Heart left ventricle (tissue), 16 donors: ENCODE measurements at regions not wholly inside any gene's neighbourhood (a gene's known extent, or its start where the extent isn't known, plus 50 kb on each side); places are given as distances from the start of the nearest gene placed in this dataset.

Experiments used
- ATAC-seq, 4 donors: fragments of 200-7000 bp; cut with Tn5 transposase; one replicate each; pipeline ENCODE4 v1.9.1; 2020 to 2022; ENCODE audit warnings: moderate library complexity in 4 of 4, mild to moderate bottlenecking in 3 of 4, moderate number of reproducible peaks in 1 of 4
- DNase-seq, 5 donors: peaks; one replicate each; pipeline ENCODE4 v3.0.0-alpha.2; 2020
- H3K27ac ChIP-seq, 12 donors: fragments of 200-600 bp; sonication (generic) in 4 of 12; one replicate each; pipeline versions ENCODE4 v1.5.0 to v1.8.0; 2016 to 2022; ENCODE audit warnings: mild to moderate bottlenecking in 2 of 12
- H3K27me3 ChIP-seq, 9 donors: fragments of 200-600 bp; sonication (generic) in 2 of 9; one replicate each; pipeline versions ENCODE4 v1.5.1 to v1.8.0; 2016 to 2022; ENCODE audit warnings: mild to moderate bottlenecking in 3 of 9
- H3K36me3 ChIP-seq, 9 donors: fragments of 200-600 bp; sonication (generic) in 2 of 9; one replicate each; pipeline versions ENCODE4 v1.5.0 to v1.8.0; 2018 to 2022; ENCODE audit warnings: mild to moderate bottlenecking in 2 of 9
- H3K4me1 ChIP-seq, 12 donors: fragments of 200-600 bp; sonication (generic) in 4 of 12; one replicate each; pipeline versions ENCODE4 v1.5.0 to v1.8.0; 2016 to 2022; ENCODE audit warnings: mild to moderate bottlenecking in 3 of 12
- H3K4me3 ChIP-seq, 12 donors: fragments of 200-600 bp; sonication (generic) in 4 of 12; one replicate each; pipeline versions ENCODE4 v1.5.0 to v1.8.0; 2017 to 2022; ENCODE audit warnings: mild to moderate bottlenecking in 9 of 12, moderate library complexity in 4 of 12
- H3K9me3 ChIP-seq, 12 donors: fragments of 200-600 bp; sonication (generic) in 4 of 12; one replicate each; pipeline versions ENCODE4 v1.5.0 to v1.8.0; 2016 to 2022; ENCODE audit warnings: mild to moderate bottlenecking in 1 of 12
- POLR2A ChIP-seq, 2 donors: fragments of 450-650 bp; IDR thresholded peaks; one replicate each; pipeline ENCODE4 v1.6.1; 2017; ENCODE audit warnings: antibody characterized with exemption in 2 of 2, mild to moderate bottlenecking in 2 of 2, moderate library complexity in 2 of 2
- WGBS, 4 donors: extraction: QIAGEN DNeasy Blood & Tissue Kit in 2 of 4; methylation state at CpG; one replicate each; pipeline versions ENCODE4 v1.1.5 to v1.1.7; 2013 to 2018; 5-methylcytosine and 5-hydroxymethylcytosine counted together
- intact Hi-C, 10 donors: fragments of 100-400 bp; cut with DNase I; formaldehyde crosslinking; loops; one replicate each; pipeline versions ENCODE4 v1.11.1 to v1.14.2; 2022
- TF ChIP-seq, protein P1 (sequence below), 12 donors: fragments of 200-600 bp; sonication (generic) in 4 of 12; IDR thresholded peaks; one replicate each; pipeline versions ENCODE4 v1.5.0 to v1.8.0; 2018 to 2022; ENCODE audit warnings: antibody characterized with exemption in 12 of 12, mild to moderate bottlenecking in 5 of 12
- donor health status: ischemic (EF 13 %, LVEDD 7.1; RV severe dilation, severe dysfunction).
- donor health status: healthy with polysubstance abuse.
- donor health status: DM: no; HTN: yes; CAD: no.
- donor health status: DM: no; HTN: no; CAD: no.
- donor health status: ischemic (EF 25% LVEDD 6.9; RV normal size, moderate dysfunction).
- donor health status: ischemic (EF 25% LVEDD 5.7; RV mildly dilated, moderate dysfunction).
- donor health status: healthy.
- donor health status: DM: yes; HTN: yes; CAD: no.
- donor health status: ischemic (EF 35%, LVEDD 5.7; RV mildly dilated, moderate dysfunction).
- donor health status: nonischemic (EF 11% LVEDD 7.7; RV severe dilation, severe dysfunction).
- donor health status: DM: yes; HTN: yes; CAD: no.
- donor health status: PGD.
- donor health status: ischemic (EF 29% LVEDD 5.4; RV normal size, mild dysfunction).
- donor health status: nonischemic (EF 23%, LVEDD 6.1; RV moderate dilation, normal function).

GRCh38 chr1:208461680-208462079 lies 217.5 kb upstream of the PLXNA2 start:
- ATAC-seq (no peak), DNase-seq (no peak)
- Histone ChIP-seq H3K36me3 (no peaks in the 10 kb centered on the region), H3K27me3 (no peaks in the 10 kb centered on the region), H3K27ac (no peak overlapping the region), H3K4me1 (no peaks in the 10 kb centered on the region), H3K4me3 (no peak overlapping the region), H3K9me3 (peaks cover 0 to 3% (median 0%) of the 10 kb centered on the region in 12 donors)
- 91 to 96% (median 94%) methylated on average over 4 of the region's 4 CpGs for WGBS, 4 donors
- intact Hi-C loops = loop anchor here in 1 of 10 donors (2.0 kb wide), 1 partner anchor 39 kb away; no protein-coding TSS in a partner anchor
- no peak for TF ChIP-seq POLR2A (IDR thresholded peaks at IDR 0.05)
- TF ChIP-seq, protein P1, sequence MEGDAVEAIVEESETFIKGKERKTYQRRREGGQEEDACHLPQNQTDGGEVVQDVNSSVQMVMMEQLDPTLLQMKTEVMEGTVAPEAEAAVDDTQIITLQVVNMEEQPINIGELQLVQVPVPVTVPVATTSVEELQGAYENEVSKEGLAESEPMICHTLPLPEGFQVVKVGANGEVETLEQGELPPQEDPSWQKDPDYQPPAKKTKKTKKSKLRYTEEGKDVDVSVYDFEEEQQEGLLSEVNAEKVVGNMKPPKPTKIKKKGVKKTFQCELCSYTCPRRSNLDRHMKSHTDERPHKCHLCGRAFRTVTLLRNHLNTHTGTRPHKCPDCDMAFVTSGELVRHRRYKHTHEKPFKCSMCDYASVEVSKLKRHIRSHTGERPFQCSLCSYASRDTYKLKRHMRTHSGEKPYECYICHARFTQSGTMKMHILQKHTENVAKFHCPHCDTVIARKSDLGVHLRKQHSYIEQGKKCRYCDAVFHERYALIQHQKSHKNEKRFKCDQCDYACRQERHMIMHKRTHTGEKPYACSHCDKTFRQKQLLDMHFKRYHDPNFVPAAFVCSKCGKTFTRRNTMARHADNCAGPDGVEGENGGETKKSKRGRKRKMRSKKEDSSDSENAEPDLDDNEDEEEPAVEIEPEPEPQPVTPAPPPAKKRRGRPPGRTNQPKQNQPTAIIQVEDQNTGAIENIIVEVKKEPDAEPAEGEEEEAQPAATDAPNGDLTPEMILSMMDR (IDR thresholded peaks at IDR 0.05) = peak in 1 of 12 donors; percentile 19

- DNase-seq (no peak), ATAC-seq (no peak)
- no peaks in the 10 kb centered on the region for H3K27me3 ChIP-seq
These were observed 218.6 kb upstream of the PLXNA2 start for GRCh38 chr1:208462761-208463160.

GRCh38 chr1:208465266-208465665 lies 221.1 kb upstream of the PLXNA2 start:
- Histone ChIP-seq H3K9me3 (no peaks in the 10 kb centered on the region), H3K4me3 (no peak overlapping the region)
- no peak for TF ChIP-seq POLR2A (IDR thresholded peaks at IDR 0.05)
- TF ChIP-seq, protein P1 (IDR thresholded peaks at IDR 0.05) = no peak

More at GRCh38 chr1:208462761-208463160, 218.6 kb upstream of the PLXNA2 start:
- Histone ChIP-seq H3K4me1 (no peaks in the 10 kb centered on the region), H3K36me3 (no peaks in the 10 kb centered on the region), H3K4me3 (no peak overlapping the region), H3K9me3 (no peaks in the 10 kb centered on the region), H3K27ac (no peak overlapping the region)
- 72 to 92% (median 88%) methylated on average over 6 of the region's 6 CpGs for WGBS, 4 donors
- TF ChIP-seq, protein P1 (IDR thresholded peaks at IDR 0.05) = no peak
- no peak for TF ChIP-seq POLR2A (IDR thresholded peaks at IDR 0.05)
- intact Hi-C loops = no loop called here

DNA sequence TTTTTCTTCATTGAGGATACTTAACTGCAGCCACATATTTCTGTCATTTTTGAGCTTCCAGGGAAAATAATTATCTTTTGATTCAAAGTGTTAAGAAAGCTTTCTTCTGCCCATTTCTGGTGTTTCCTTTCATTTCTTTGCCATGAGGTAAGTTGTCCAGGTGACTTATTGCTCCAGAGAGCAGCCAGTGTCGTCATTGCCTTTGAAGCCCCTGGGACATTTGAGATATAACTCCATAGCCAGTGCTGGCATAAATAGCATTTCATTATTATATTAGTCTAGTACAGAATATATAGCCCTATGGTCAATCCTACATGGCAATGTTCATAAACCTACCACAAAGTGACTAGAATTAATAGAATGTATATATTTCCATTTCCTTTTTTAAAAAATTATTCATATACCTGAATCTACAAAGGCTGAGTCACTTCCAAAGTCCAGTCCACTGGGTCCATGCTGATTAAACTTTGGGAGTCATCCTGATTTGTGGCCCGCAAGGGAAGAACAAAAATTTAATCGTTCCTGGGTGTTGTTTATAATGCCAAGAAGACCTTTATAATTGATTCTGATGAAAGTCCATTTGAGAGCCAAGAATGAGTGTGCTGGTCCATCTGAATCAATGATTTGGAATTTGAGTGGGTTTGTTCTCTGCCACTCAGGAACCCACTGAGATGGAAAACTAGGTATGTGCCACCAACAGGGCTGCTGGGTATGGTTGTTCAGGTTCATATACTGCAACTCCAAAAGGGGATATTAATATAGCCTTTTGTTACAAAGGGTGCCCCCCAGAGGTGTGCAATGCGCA lies 221.8 kb upstream of the PLXNA2 start:
- Histone ChIP-seq H3K9me3 (no peaks in the 10 kb centered on the region), H3K4me3 (no peak overlapping the region), H3K4me1 (no peaks in the 10 kb centered on the region), H3K36me3 (no peaks in the 10 kb centered on the region), H3K27me3 (peaks cover 0 to 6% (median 0%) of the 10 kb centered on the region in 9 donors), H3K27ac (no peak overlapping the region)
- intact Hi-C loops = no loop called here
- TF ChIP-seq, protein P1 (IDR thresholded peaks at IDR 0.05) = no peak
- TF ChIP-seq POLR2A (IDR thresholded peaks at IDR 0.05) = no peak
- no peak for DNase-seq
- WGBS, 4 donors = 81 to 94% (median 94%) methylated on average over 4 of the region's 4 CpGs
- ATAC-seq = no peak

More at GRCh38 chr1:208465266-208465665, 221.1 kb upstream of the PLXNA2 start:
- no peak overlapping the region for H3K27ac ChIP-seq
- H3K36me3 ChIP-seq = no peaks in the 10 kb centered on the region
- ATAC-seq = no peak
- H3K4me1 ChIP-seq = no peaks in the 10 kb centered on the region
- 95 to 97% (median 96%) methylated on average over 3 of the region's 3 CpGs for WGBS, 4 donors
- peaks cover 0 to 6% (median 0%) of the 10 kb centered on the region in 9 donors for H3K27me3 ChIP-seq
- no peak for DNase-seq
- intact Hi-C loops = no loop called here
